Esophagus squamous epithelium (tissue), 5 donors: ENCODE measurements at regions not wholly inside any gene's neighbourhood (a gene's known extent, or its start where the extent isn't known, plus 50 kb on each side); places are given as distances from the start of the nearest gene placed in this dataset.

Experiments
- DNase-seq: peaks from one replicate; lab custom pipeline; 2025; lab: John Stamatoyannopoulos, UW
- H3K27ac ChIP-seq, 4 donors: fragments of 200-600 bp; sonication (generic); one replicate each; pipeline ENCODE4 v1.5.1; 2016 to 2019; ENCODE audit warnings: mild to moderate bottlenecking in 1 of 4
- H3K27me3 ChIP-seq, 4 donors: fragments of 200-600 bp; sonication (generic); 1 replicate in 3 of 4; 2 replicates in 1 of 4; pipeline versions ENCODE4 v1.5.1 to v1.6.0; 2017 to 2021; ENCODE audit warnings: antibody characterized with exemption in 1 of 4
- H3K36me3 ChIP-seq, 3 donors: fragments of 200-600 bp; sonication (generic); one replicate each; pipeline ENCODE4 v1.5.1; 2016 to 2019
- H3K4me1 ChIP-seq, 3 donors: fragments of 200-600 bp; sonication (generic); one replicate each; pipeline ENCODE4 v1.5.1; 2017 to 2019
- H3K4me3 ChIP-seq, 4 donors: fragments of 200-600 bp; sonication (generic); 1 replicate in 3 of 4; 2 replicates in 1 of 4; pipeline ENCODE4 v1.5.1; 2016 to 2019; ENCODE audit warnings: mild to moderate bottlenecking in 2 of 4, moderate library complexity in 1 of 4
- H3K9me3 ChIP-seq, 3 donors: fragments of 200-600 bp; sonication (generic); one replicate each; pipeline ENCODE4 v1.5.1; 2016 to 2019
- POLR2A ChIP-seq, 4 donors: fragments of 450-650 bp; IDR thresholded peaks; one replicate each; pipeline ENCODE4 v1.6.1; 2017; ENCODE audit warnings: antibody characterized with exemption in 4 of 4, mild to moderate bottlenecking in 4 of 4, moderate library complexity in 3 of 4
- WGBS, 2 donors: methylation state at CpG; one replicate each; pipeline ENCODE4 v1.1.5; 2018; 5-methylcytosine and 5-hydroxymethylcytosine counted together
- intact Hi-C: fragments of 100-400 bp; cut with DNase I; formaldehyde crosslinking; loops from one replicate; pipeline ENCODE4 v1.15.0; 2022
- TF ChIP-seq, protein P1 (sequence below), 6 experiments: fragments of 450-650 bp in 4 of 6; fragments of 200-600 bp in 2 of 6; sonication (generic) in 2 of 6; IDR thresholded peaks; one replicate each; pipeline ENCODE4 v1.5.1; 2016 to 2019; ENCODE audit warnings: antibody characterized with exemption in 6 of 6, mild to moderate bottlenecking in 4 of 6, moderate library complexity in 4 of 6
- donor health status: DM: yes; HTN: yes; CAD: no.

DNA sequence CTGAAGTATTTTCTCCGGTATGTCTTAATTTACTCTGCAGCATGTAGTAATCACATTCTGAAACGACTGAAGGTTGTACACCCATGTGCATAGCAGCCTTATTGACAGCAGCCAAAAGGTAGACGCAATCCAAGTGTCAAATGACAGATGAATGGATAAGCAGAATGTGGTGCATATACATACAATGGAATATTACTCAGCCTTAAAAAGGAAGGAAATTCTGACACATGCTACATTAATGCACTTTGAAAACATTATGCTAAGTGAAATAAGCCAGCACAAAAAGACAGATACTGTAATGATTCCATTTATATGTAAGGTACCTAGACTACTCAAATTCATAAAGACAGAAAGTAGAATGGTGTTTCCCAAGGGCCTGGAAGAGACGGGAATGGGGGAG, 88.0 kb upstream of the EFEMP1 start:
- TF ChIP-seq, protein P1, sequence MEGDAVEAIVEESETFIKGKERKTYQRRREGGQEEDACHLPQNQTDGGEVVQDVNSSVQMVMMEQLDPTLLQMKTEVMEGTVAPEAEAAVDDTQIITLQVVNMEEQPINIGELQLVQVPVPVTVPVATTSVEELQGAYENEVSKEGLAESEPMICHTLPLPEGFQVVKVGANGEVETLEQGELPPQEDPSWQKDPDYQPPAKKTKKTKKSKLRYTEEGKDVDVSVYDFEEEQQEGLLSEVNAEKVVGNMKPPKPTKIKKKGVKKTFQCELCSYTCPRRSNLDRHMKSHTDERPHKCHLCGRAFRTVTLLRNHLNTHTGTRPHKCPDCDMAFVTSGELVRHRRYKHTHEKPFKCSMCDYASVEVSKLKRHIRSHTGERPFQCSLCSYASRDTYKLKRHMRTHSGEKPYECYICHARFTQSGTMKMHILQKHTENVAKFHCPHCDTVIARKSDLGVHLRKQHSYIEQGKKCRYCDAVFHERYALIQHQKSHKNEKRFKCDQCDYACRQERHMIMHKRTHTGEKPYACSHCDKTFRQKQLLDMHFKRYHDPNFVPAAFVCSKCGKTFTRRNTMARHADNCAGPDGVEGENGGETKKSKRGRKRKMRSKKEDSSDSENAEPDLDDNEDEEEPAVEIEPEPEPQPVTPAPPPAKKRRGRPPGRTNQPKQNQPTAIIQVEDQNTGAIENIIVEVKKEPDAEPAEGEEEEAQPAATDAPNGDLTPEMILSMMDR (IDR thresholded peaks at IDR 0.05): no peak
- no peak for TF ChIP-seq POLR2A (IDR thresholded peaks at IDR 0.05)
- 74 to 78% methylated on average over 4 of the region's 4 CpGs for WGBS, 2 donors
- Histone ChIP-seq H3K36me3 (no peaks in the 10 kb centered on the region), H3K9me3 (no peaks in the 10 kb centered on the region), H3K4me3 (no peak overlapping the region), H3K4me1 (peaks cover 0 to 11% (median 0%) of the 10 kb centered on the region in 3 donors), H3K27ac (no peak overlapping the region), H3K27me3 (no peaks in the 10 kb centered on the region)
- DNase-seq: no peak
- intact Hi-C loops: no loop called here

DNA sequence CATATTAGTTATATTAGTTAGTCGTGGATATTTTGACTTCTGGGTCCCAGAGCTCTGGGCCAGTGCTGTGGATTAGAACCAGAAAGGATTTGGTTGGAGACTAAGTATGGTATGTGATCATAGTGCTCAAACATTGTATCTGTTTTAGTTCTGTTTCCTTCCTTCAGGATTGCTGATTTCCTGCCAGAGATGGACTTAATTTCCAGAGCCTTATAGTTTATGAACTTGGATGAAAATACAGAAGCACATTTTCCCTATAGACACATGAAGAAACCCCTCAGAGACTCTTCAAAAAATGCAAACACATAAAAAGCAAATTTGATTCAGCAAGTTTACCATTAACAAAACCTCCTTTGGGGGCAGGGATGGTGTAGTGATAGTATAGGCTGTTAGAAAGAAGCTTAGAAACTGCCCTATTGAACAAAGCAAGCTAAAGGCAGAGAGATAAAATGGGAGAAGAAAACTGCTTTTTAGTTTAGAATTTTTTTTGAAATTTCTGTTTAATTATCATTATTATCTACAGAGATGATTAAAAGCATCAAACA, 88.7 kb upstream of the EFEMP1 start:
- 30 to 46% methylated on average over 1 of the region's 1 CpG for WGBS, 2 donors
- H3K27me3 ChIP-seq: no peaks in the 10 kb centered on the region
- no peaks in the 10 kb centered on the region for H3K36me3 ChIP-seq
- no peak overlapping the region for H3K4me3 ChIP-seq
- TF ChIP-seq, protein P1 (IDR thresholded peaks at IDR 0.05): no peak
- TF ChIP-seq POLR2A (IDR thresholded peaks at IDR 0.05): no peak
- DNase-seq: no peak
- H3K4me1 ChIP-seq: peaks cover 0 to 11% (median 0%) of the 10 kb centered on the region in 3 donors
- H3K27ac ChIP-seq: no peak overlapping the region
- intact Hi-C loops: no loop called here
- no peaks in the 10 kb centered on the region for H3K9me3 ChIP-seq

DNA sequence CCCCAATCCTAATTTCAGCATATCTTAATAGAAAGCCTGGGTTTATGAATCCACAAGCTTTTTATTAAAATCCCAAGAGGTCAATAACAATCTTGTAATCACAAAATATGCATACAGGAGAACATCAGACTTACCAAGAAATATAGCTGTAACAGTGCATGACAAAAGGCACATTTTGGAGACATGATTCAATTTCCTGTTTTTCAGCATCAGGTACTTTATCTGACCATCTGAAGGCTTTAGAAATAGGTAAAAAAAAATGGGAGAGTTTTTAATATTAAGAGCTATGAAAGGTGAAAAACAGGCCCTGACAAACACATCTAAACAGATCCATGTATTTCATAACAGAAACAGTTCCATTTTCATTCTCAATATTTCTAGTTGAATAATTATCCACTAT, 89.9 kb upstream of the EFEMP1 start:
- intact Hi-C loops: no loop called here

DNA sequence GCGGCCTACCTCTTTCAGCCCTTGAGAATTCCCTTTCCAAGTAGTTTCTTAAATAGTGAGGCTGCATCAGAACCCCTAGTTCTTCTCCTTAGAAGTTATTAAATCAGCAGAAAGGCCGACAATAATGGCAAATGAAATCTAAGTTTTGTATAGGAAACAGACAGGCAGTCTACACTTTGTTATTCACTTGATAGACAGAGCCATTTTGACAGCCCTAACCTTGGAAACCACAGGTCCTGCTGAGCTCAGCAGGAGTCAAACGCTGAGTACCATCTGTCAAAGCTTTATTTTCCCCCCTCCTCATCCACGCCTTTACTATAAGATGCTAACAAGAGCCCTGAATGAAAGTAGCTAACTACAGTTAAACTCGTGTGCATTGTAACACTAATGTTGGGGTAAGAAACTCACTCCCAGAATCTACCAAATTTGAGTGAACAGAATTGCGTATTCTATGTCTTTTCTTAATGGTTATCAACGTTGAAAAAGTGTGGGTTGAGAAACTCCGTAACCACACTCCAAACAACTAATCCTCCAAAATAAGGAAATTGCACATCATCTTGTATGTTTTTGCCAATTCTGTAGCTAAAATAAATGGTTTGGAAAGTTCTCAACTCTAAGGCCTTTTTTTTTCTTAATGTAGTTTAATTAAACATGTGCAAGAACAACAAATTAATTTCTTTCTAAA, 90.6 kb upstream of the EFEMP1 start:
- H3K9me3 ChIP-seq: no peaks in the 10 kb centered on the region
- H3K36me3 ChIP-seq: no peaks in the 10 kb centered on the region
- H3K27ac ChIP-seq: peak overlapping the region in 1 of 4 donors; percentile 43
- H3K4me1 ChIP-seq: peaks cover 0 to 10% (median 0%) of the 10 kb centered on the region in 3 donors
- no peak overlapping the region for H3K4me3 ChIP-seq
- TF ChIP-seq, protein P1 (IDR thresholded peaks at IDR 0.05): no peak
- TF ChIP-seq POLR2A (IDR thresholded peaks at IDR 0.05): no peak
- no peak for DNase-seq
- intact Hi-C loops: no loop called here
- peaks cover 0 to 4% (median 0%) of the 10 kb centered on the region in 4 donors for H3K27me3 ChIP-seq
- WGBS, 2 donors: 54 to 65% methylated on average over 8 of the region's 8 CpGs

More for the DNA sequence above, 89.9 kb upstream of the EFEMP1 start:
- H3K4me1 ChIP-seq: peaks cover 0 to 11% (median 0%) of the 10 kb centered on the region in 3 donors
- TF ChIP-seq, protein P1 (IDR thresholded peaks at IDR 0.05): no peak
- TF ChIP-seq POLR2A (IDR thresholded peaks at IDR 0.05): no peak
- H3K27ac ChIP-seq: no peak overlapping the region
- H3K4me3 ChIP-seq: no peak overlapping the region
- DNase-seq: no peak
- H3K36me3 ChIP-seq: no peaks in the 10 kb centered on the region
- no peaks in the 10 kb centered on the region for H3K9me3 ChIP-seq
- H3K27me3 ChIP-seq: peaks cover 0 to 4% (median 0%) of the 10 kb centered on the region in 4 donors

DNA sequence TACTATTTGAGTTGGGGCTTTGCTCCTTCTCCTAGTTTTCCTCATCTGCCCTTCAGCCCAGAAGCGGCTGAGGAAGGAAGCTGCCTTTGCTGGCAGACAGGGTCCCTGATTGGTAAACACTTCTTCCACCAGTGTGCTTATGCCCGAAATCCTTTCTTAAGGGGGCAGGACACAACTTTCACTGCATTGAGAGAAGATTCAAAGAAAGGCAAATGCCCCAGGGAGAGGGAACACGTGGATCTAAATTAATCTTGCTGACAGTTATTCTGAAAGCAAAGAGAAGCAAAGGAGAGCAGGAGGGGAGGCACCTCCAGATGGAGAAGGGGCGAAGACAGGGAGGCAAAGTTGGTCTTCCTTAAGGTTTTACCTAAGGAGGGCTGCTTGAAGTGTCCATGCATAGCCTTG, 92.1 kb upstream of the EFEMP1 start:
- Histone ChIP-seq H3K4me1 (peaks cover 0 to 6% (median 0%) of the 10 kb centered on the region in 3 donors), H3K9me3 (no peaks in the 10 kb centered on the region), H3K4me3 (no peak overlapping the region), H3K27ac (no peak overlapping the region), H3K36me3 (no peaks in the 10 kb centered on the region), H3K27me3 (peaks cover 0 to 4% (median 0%) of the 10 kb centered on the region in 4 donors)
- 27 to 33% methylated on average over 3 to 4 of the region's 4 CpGs for WGBS, 2 donors
- DNase-seq: no peak
- intact Hi-C loops: no loop called here
- TF ChIP-seq POLR2A (IDR thresholded peaks at IDR 0.05): no peak
- TF ChIP-seq, protein P1 (IDR thresholded peaks at IDR 0.05): no peak
